Stomach (tissue), 4 donors: ENCODE measurements at regions not wholly inside any gene's neighbourhood (a gene's known extent, or its start where the extent isn't known, plus 50 kb on each side); places are given as distances from the start of the nearest gene placed in this dataset.
"Not testable (repeated sequence)": the region's sequence is repeated elsewhere in the genome, so short reads cannot be mapped to it uniquely, and the experiment has no call there.

ENCODE experiments used
- POLR2AphosphoS5 ChIP-seq, 3 donors: sonication (generic); formaldehyde crosslinking; IDR thresholded peaks; one replicate each; pipeline ENCODE4 v1.6.1; 2016; ENCODE audit warnings: antibody characterized with exemption in 3 of 3
- TF ChIP-seq, protein P1 (sequence below), 7 experiments: fragments of 450-650 bp in 4 of 7; fragments of 200-600 bp in 3 of 7; sonication (generic) in 3 of 7; IDR thresholded peaks; one replicate each; pipeline ENCODE4 v1.5.1; 2016 to 2019; ENCODE audit warnings: antibody characterized with exemption in 7 of 7, control low read depth in 2 of 7, mild to moderate bottlenecking in 1 of 7

DNA sequence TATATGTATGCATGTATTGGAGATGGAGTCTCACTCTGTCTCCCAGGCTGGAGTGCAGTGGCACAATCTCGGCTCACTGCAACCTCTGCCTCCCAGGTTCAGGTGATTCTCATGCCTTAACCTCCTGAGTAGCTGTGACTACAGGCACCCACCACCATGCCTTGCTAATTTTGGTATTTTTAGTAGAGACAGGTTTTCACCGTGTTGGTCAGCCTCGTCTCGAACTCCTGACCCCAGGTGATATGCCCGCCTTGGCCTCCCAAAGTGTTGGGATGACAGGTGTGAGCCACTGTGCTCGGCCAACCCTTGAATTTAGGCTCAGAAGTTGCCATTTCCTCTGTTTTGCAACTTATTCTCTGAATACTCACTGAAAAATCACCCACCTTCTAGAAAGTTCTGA is 4498.0 kb upstream of the OR11H1 start:
- TF ChIP-seq, protein P1, sequence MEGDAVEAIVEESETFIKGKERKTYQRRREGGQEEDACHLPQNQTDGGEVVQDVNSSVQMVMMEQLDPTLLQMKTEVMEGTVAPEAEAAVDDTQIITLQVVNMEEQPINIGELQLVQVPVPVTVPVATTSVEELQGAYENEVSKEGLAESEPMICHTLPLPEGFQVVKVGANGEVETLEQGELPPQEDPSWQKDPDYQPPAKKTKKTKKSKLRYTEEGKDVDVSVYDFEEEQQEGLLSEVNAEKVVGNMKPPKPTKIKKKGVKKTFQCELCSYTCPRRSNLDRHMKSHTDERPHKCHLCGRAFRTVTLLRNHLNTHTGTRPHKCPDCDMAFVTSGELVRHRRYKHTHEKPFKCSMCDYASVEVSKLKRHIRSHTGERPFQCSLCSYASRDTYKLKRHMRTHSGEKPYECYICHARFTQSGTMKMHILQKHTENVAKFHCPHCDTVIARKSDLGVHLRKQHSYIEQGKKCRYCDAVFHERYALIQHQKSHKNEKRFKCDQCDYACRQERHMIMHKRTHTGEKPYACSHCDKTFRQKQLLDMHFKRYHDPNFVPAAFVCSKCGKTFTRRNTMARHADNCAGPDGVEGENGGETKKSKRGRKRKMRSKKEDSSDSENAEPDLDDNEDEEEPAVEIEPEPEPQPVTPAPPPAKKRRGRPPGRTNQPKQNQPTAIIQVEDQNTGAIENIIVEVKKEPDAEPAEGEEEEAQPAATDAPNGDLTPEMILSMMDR (IDR thresholded peaks at IDR 0.05): not testable (repeated sequence)
- TF ChIP-seq POLR2AphosphoS5 (IDR thresholded peaks at IDR 0.05): not testable (repeated sequence)
